GM19035 (cell line): ENCODE measurements at regions not wholly inside any gene's neighbourhood (a gene's known extent, or its start where the extent isn't known, plus 50 kb on each side); places are given as distances from the start of the nearest gene placed in this dataset.

ENCODE experiments used
- ATAC-seq: cut with Tn5 transposase; IDR thresholded peaks from one replicate; pipeline ENCODE4 v1.9.1; 2021; ENCODE audit not compliant: unreplicated experiment

- no peak for ATAC-seq
Observed at GRCh38 chr6:132972254-132972653, 157.9 kb downstream of the RPS12 start.

- no peak for ATAC-seq
Observed at GRCh38 chr6:132972971-132973370, 158.6 kb downstream of the RPS12 start.

GRCh38 chr6:132973514-132973993 lies 159.2 kb downstream of the RPS12 start:
- no peak for ATAC-seq

- ATAC-seq: no peak
Observed at GRCh38 chr6:132974122-132974521, 159.8 kb downstream of the RPS12 start.

- no peak for ATAC-seq
Observed at GRCh38 chr6:132977413-132977812, 163.0 kb downstream of the RPS12 start.

- no peak for ATAC-seq
Observed at GRCh38 chr6:132978685-132979084, 164.3 kb downstream of the RPS12 start.

GRCh38 chr6:132993738-132994137 lies 179.4 kb downstream of the RPS12 start:
- ATAC-seq: no peak

- ATAC-seq: no peak
Observed at GRCh38 chr6:132995009-132995408, 180.6 kb downstream of the RPS12 start.

GRCh38 chr6:132995432-132995831 lies 181.1 kb downstream of the RPS12 start:
- no peak for ATAC-seq

- no peak for ATAC-seq
Observed at GRCh38 chr6:132998418-132998817, 184.0 kb downstream of the RPS12 start.

- no peak for ATAC-seq
Observed at GRCh38 chr6:133001040-133001565, 186.7 kb downstream of the RPS12 start.

- ATAC-seq: no peak
Observed at GRCh38 chr6:133004304-133004884, 190.0 kb downstream of the RPS12 start.

- ATAC-seq: no peak
Observed at GRCh38 chr6:133012774-133013173, 198.4 kb downstream of the RPS12 start.

- ATAC-seq: no peak
Observed at GRCh38 chr6:133016631-133017030, 202.3 kb downstream of the RPS12 start.

GRCh38 chr6:133017581-133017980 lies 203.2 kb downstream of the RPS12 start:
- no peak for ATAC-seq

GRCh38 chr6:133026705-133027104 lies 212.3 kb downstream of the RPS12 start:
- ATAC-seq: no peak

GRCh38 chr6:133033263-133033662 lies 207.9 kb upstream of the EYA4 start:
- ATAC-seq: no peak

GRCh38 chr6:133034509-133035206 lies 206.5 kb upstream of the EYA4 start:
- no peak for ATAC-seq

- no peak for ATAC-seq
Observed at GRCh38 chr6:133040094-133040802, 200.9 kb upstream of the EYA4 start.

GRCh38 chr6:133040803-133041419 lies 200.2 kb upstream of the EYA4 start:
- no peak for ATAC-seq

- no peak for ATAC-seq
Observed at GRCh38 chr6:133042550-133043120, 198.5 kb upstream of the EYA4 start.
